HG02970 (cell line): ENCODE measurements at regions not wholly inside any gene's neighbourhood (a gene's known extent, or its start where the extent isn't known, plus 50 kb on each side); places are given as distances from the start of the nearest gene placed in this dataset.
"Not testable (repeated sequence)": the region's sequence is repeated elsewhere in the genome, so short reads cannot be mapped to it uniquely, and the experiment has no call there.

Experiments used
- ATAC-seq: cut with Tn5 transposase; IDR thresholded peaks from one replicate; pipeline ENCODE4 v1.9.1; 2021; ENCODE audit warnings: mild to moderate bottlenecking, moderate library complexity, moderate number of reproducible peaks; ENCODE audit not compliant: unreplicated experiment, low FRiP score

- no peak for ATAC-seq
These were observed 54.4 kb upstream of the GRIP1 start for GRCh38 chr12:66733321-66733720.

GRCh38 chr12:66733839-66734238, 55.0 kb upstream of the GRIP1 start:
- ATAC-seq = no peak

- no peak for ATAC-seq
These were observed 56.4 kb upstream of the GRIP1 start for GRCh38 chr12:66735275-66735674.

GRCh38 chr12:66736931-66737330, 58.1 kb upstream of the GRIP1 start:
- ATAC-seq = no peak

GRCh38 chr12:66739266-66739665, 60.4 kb upstream of the GRIP1 start:
- ATAC-seq = no peak

- no peak for ATAC-seq
These were observed 61.2 kb upstream of the GRIP1 start for GRCh38 chr12:66739940-66740651.

- no peak for ATAC-seq
These were observed 61.9 kb upstream of the GRIP1 start for GRCh38 chr12:66740732-66741131.

GRCh38 chr12:66741919-66742318, 63.0 kb upstream of the GRIP1 start:
- no peak for ATAC-seq

- ATAC-seq = no peak
These were observed 63.9 kb upstream of the GRIP1 start for GRCh38 chr12:66742508-66743367.

- ATAC-seq = no peak
These were observed 65.6 kb upstream of the GRIP1 start for GRCh38 chr12:66744461-66744860.

- ATAC-seq = no peak
These were observed 66.1 kb upstream of the GRIP1 start for GRCh38 chr12:66744956-66745383.

- no peak for ATAC-seq
These were observed 67.8 kb upstream of the GRIP1 start for GRCh38 chr12:66746489-66747201.

- ATAC-seq = no peak
These were observed 72.7 kb upstream of the GRIP1 start for GRCh38 chr12:66751432-66752113.

- no peak for ATAC-seq
These were observed 74.9 kb upstream of the GRIP1 start for GRCh38 chr12:66753810-66754209.

GRCh38 chr12:66755727-66756395, 77.0 kb upstream of the GRIP1 start:
- ATAC-seq = no peak

- no peak for ATAC-seq
These were observed 77.8 kb upstream of the GRIP1 start for GRCh38 chr12:66756631-66757030.

GRCh38 chr12:66760122-66760521, 81.2 kb upstream of the GRIP1 start:
- not testable (repeated sequence) for ATAC-seq

GRCh38 chr12:66763467-66763866, 84.6 kb upstream of the GRIP1 start:
- ATAC-seq = no peak

GRCh38 chr12:66765204-66765603, 86.3 kb upstream of the GRIP1 start:
- ATAC-seq = no peak

GRCh38 chr12:66767536-66767935, 88.7 kb upstream of the GRIP1 start:
- no peak for ATAC-seq
